Prostate gland (tissue), 2 donors: ENCODE measurements at regions not wholly inside any gene's neighbourhood (a gene's known extent, or its start where the extent isn't known, plus 50 kb on each side); places are given as distances from the start of the nearest gene placed in this dataset.

Experiments used
- DNase-seq: peaks from one replicate; pipeline ENCODE4 v3.0.0-alpha.2; 2019; ENCODE audit warnings: low spot score
- H3K27ac ChIP-seq, 2 donors: fragments of 200-600 bp; sonication (generic); 2 replicates each; pipeline ENCODE4 v1.5.1; 2017 to 2019
- H3K27me3 ChIP-seq: fragments of 200-600 bp; sonication (generic); replicated peaks from 2 replicates; pipeline ENCODE4 v1.5.1; 2019; ENCODE audit not compliant: insufficient read depth
- H3K36me3 ChIP-seq, 2 donors: fragments of 200-600 bp; sonication (generic); 1 replicate in 1 of 2; 2 replicates in 1 of 2; pipeline versions ENCODE4 v1.5.1 to v1.8.1; 2017 to 2019
- H3K4me1 ChIP-seq: fragments of 200-600 bp; sonication (generic); replicated peaks from 2 replicates; pipeline ENCODE4 v1.5.1; 2019
- H3K4me3 ChIP-seq, 2 donors: fragments of 200-600 bp; sonication (generic); 2 replicates each; pipeline ENCODE4 v1.5.1; 2017 to 2019
- H3K9me3 ChIP-seq: fragments of 200-600 bp; sonication (generic); 2 replicates; pipeline ENCODE4 v1.5.1; 2017
- CTCF ChIP-seq, 4 experiments: fragments of 200-600 bp in 2 of 4; fragments of 450-650 bp in 2 of 4; sonication (generic) in 2 of 4; IDR thresholded peaks; 1 replicate in 3 of 4; 2 replicates in 1 of 4; pipeline ENCODE4 v1.5.1; 2016 to 2019; ENCODE audit warnings: antibody characterized with exemption in 4 of 4, mild to moderate bottlenecking in 2 of 4, moderate library complexity in 2 of 4
- POLR2A ChIP-seq: fragments of 450-650 bp; IDR thresholded peaks from one replicate; pipeline ENCODE4 v1.6.1; 2016; ENCODE audit warnings: antibody characterized with exemption, mild to moderate bottlenecking
- POLR2AphosphoS5 ChIP-seq: sonication (generic); formaldehyde crosslinking; IDR thresholded peaks from one replicate; pipeline ENCODE4 v1.6.1; 2017; ENCODE audit warnings: antibody characterized with exemption
- WGBS: methylation state at CpG from one replicate; pipeline ENCODE4 v1.1.5; 2018; 5-methylcytosine and 5-hydroxymethylcytosine counted together
- intact Hi-C: fragments of 100-400 bp; cut with DNase I; formaldehyde crosslinking; loops from one replicate; pipeline ENCODE4 v1.14.2; 2022

DNA sequence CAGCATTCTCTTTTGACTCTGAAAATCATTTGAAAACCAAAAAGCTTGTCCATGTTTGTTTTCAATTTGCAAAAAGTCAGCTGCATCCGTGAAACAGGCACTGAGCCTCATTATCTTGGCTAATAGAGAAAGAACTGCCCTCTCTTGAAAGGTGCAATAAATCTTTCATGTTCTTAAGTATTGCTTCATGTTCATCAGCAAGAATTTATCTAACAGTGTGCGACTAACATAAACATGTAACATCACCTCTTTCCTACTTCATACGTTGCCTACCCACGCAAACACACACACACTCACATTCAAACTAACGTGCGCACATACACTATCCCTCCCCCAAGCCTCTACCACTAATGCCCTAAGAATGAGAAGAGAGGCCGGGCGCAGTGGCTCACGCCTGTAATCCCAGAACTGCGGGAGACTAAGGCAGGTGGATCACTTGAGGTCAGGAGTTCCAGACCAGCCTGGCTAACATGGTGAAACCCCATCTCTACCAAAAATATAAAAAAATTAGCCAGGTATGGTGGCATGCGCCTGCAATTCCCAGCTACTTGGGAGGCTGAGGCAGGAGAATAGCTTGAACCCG is 629.7 kb upstream of the ZNF608 start:
- no peaks in the 10 kb centered on the region for H3K27me3 ChIP-seq
- H3K36me3 ChIP-seq: no peaks in the 10 kb centered on the region
- WGBS: 82% methylated on average over 12 of the region's 12 CpGs
- H3K4me1 ChIP-seq: no peaks in the 10 kb centered on the region
- H3K9me3 ChIP-seq: no peaks in the 10 kb centered on the region
- H3K4me3 ChIP-seq: no peak overlapping the region
- no peak for TF ChIP-seq CTCF (IDR thresholded peaks at IDR 0.05)
- TF ChIP-seq POLR2AphosphoS5: no peak
- no peak for TF ChIP-seq POLR2A
- H3K27ac ChIP-seq: no peak overlapping the region
- intact Hi-C loops: no loop called here
- no peak for DNase-seq

DNA sequence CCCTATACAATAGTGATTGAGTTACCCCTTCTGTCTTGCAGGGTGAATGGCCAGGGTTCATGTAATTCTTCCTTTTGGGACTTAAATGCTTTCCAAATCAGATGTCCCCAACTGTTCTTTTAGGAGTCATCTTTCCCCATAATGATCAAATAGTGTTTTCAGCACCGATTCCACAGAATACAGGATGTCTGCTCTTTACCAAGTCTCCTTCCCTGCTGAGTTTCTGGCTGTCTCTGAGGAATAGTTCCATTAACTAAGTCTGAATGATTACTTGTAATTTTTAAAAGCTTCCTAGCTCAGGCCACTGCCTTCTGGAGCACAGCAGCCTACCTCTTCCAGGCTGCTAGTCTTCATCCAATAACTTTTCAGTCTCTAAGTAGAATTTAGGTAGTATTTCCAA is 630.7 kb upstream of the ZNF608 start:
- Histone ChIP-seq H3K36me3 (no peaks in the 10 kb centered on the region), H3K27me3 (no peaks in the 10 kb centered on the region), H3K4me3 (no peak overlapping the region), H3K9me3 (no peaks in the 10 kb centered on the region), H3K4me1 (no peaks in the 10 kb centered on the region), H3K27ac (no peak overlapping the region)
- 86% methylated on average over 1 of the region's 1 CpG for WGBS
- TF ChIP-seq POLR2AphosphoS5: no peak
- no peak for TF ChIP-seq CTCF (IDR thresholded peaks at IDR 0.05)
- TF ChIP-seq POLR2A: no peak
- DNase-seq: no peak
- intact Hi-C loops: no loop called here

DNA sequence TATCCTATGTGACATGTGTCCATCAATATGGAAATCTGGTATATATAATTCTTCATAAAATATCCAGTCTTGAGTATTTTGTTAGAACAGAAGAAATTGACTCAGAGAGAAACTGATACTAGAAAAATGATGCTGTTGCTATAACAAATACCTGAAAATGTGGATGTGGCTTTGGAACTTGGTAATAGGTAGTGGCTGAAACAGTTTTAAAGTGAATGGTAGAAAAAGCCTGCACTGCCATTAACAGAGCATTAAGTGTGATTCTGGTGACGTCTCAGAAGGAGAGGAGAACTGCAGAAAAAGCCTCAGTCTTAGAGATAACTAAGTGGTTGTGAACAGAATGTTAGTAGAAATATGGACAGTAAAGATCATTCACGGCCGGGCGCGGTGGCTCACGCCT is 634.9 kb upstream of the ZNF608 start:
- intact Hi-C loops: no loop called here
- no peaks in the 10 kb centered on the region for H3K9me3 ChIP-seq
- no peak for TF ChIP-seq POLR2A
- no peak for TF ChIP-seq POLR2AphosphoS5
- no peak for TF ChIP-seq CTCF (IDR thresholded peaks at IDR 0.05)
- H3K27ac ChIP-seq: no peak overlapping the region
- no peaks in the 10 kb centered on the region for H3K36me3 ChIP-seq
- no peak for DNase-seq
- no peaks in the 10 kb centered on the region for H3K4me1 ChIP-seq
- no peaks in the 10 kb centered on the region for H3K27me3 ChIP-seq
- 84% methylated on average over 6 of the region's 6 CpGs for WGBS
- H3K4me3 ChIP-seq: no peak overlapping the region

DNA sequence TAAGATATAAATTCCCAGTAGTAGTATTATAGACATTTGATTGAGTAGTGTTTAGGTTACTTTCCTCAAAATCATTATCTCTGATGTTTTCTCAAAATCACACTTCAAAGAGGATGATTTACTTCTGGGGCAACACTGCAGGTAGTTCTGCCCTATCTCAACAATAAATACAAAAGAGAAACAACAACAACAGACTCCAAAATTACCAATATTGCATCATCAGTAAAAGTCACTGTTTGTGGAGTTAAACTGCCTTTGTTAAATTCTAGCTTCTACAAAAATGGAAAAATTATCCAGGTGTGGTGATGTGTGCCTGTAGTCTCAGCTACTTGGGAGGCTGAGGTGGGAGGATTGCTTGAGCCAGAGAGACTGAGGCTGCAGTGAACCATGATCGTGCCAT is 637.6 kb upstream of the ZNF608 start:
- Histone ChIP-seq H3K36me3 (no peaks in the 10 kb centered on the region), H3K4me1 (no peaks in the 10 kb centered on the region), H3K4me3 (no peak overlapping the region), H3K27ac (no peak overlapping the region), H3K9me3 (no peaks in the 10 kb centered on the region), H3K27me3 (no peaks in the 10 kb centered on the region)
- DNase-seq: no peak
- no peak for TF ChIP-seq POLR2AphosphoS5
- no peak for TF ChIP-seq CTCF (IDR thresholded peaks at IDR 0.05)
- TF ChIP-seq POLR2A: no peak
- 90% methylated on average over 1 of the region's 1 CpG for WGBS
- intact Hi-C loops: no loop called here

- Histone ChIP-seq H3K9me3 (no peaks in the 10 kb centered on the region), H3K36me3 (no peaks in the 10 kb centered on the region), H3K4me3 (no peak overlapping the region), H3K27ac (no peak overlapping the region), H3K27me3 (no peaks in the 10 kb centered on the region), H3K4me1 (no peaks in the 10 kb centered on the region)
- TF ChIP-seq POLR2AphosphoS5 (no peak), POLR2A (no peak), CTCF (IDR thresholded peaks at IDR 0.05) (no peak)
- DNase-seq: no peak
- WGBS: 75% methylated on average over 2 of the region's 2 CpGs
- intact Hi-C loops: no loop called here
Observed at GRCh38 chr5:125390326-125390725, 643.9 kb upstream of the ZNF608 start.
